Muscle of leg (tissue), 3 donors: ENCODE measurements at regions not wholly inside any gene's neighbourhood (a gene's known extent, or its start where the extent isn't known, plus 50 kb on each side); places are given as distances from the start of the nearest gene placed in this dataset.
A peak's percentile ranks its signal among the peaks of the same experiment; 100 is the strongest.

ENCODE experiments used
- DNase-seq: peaks from one replicate; pipeline ENCODE4 v3.0.0; 2013
- H3K27ac ChIP-seq: one replicate; pipeline ENCODE4 v1.5.1; 2013; ENCODE audit warnings: mild to moderate bottlenecking, low read length, control low read depth
- H3K27me3 ChIP-seq: one replicate; pipeline ENCODE4 v1.6.1; 2013; ENCODE audit warnings: low read length; ENCODE audit not compliant: control insufficient read depth, insufficient read depth
- H3K36me3 ChIP-seq: one replicate; pipeline ENCODE4 v1.6.1; 2013; ENCODE audit warnings: low read length; ENCODE audit not compliant: control insufficient read depth, insufficient read depth
- H3K4me1 ChIP-seq: one replicate; pipeline ENCODE4 v1.6.1; 2013; ENCODE audit warnings: low read length; ENCODE audit not compliant: control insufficient read depth, insufficient read depth
- H3K4me3 ChIP-seq: one replicate; pipeline ENCODE4 v1.5.1; 2013; ENCODE audit warnings: low read length, control low read depth
- H3K9me3 ChIP-seq: replicated peaks from 2 replicates; pipeline ENCODE4 v1.6.1; 2013; ENCODE audit warnings: low read depth, low read length; ENCODE audit not compliant: control insufficient read depth
- WGBS: methylation state at CpG from one replicate; pipeline ENCODE4 v1.1.5; 2013; ENCODE audit warnings: missing lambda C conversion rate; ENCODE audit not compliant: insufficient coverage; 5-methylcytosine and 5-hydroxymethylcytosine counted together

- 81% methylated on average over 7 of the region's 7 CpGs for WGBS
- Histone ChIP-seq H3K27me3 (no peaks in the 10 kb centered on the region), H3K36me3 (no peaks in the 10 kb centered on the region), H3K9me3 (no peaks in the 10 kb centered on the region), H3K4me1 (no peaks in the 10 kb centered on the region), H3K27ac (no peak overlapping the region), H3K4me3 (no peak overlapping the region)
- DNase-seq: no peak
These were observed 221.2 kb upstream of the ANKH start for GRCh38 chr5:15092801-15093200.

DNA sequence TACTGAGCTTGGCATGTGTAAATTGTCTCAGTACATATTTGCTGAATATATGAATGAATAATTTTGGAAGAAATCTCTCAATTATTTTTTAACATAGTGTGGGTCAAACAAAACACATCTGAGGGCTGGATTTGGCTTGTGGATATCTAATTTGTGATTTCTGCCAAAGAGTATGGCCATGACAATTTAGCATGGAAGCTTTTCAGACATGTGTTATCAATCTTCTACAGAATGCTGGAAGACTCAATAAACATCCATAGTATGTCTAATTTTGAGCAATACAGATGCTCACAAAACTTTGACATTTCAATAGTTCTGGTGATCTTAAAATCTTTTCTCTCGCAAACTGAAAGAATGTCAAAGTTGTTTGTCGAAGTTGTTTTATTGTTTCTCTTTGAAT, 214.1 kb upstream of the ANKH start:
- H3K4me1 ChIP-seq: no peaks in the 10 kb centered on the region
- H3K36me3 ChIP-seq: no peaks in the 10 kb centered on the region
- H3K9me3 ChIP-seq: peaks cover 4% of the 10 kb centered on the region
- no peak overlapping the region for H3K4me3 ChIP-seq
- no peaks in the 10 kb centered on the region for H3K27me3 ChIP-seq
- no CpG with 5 or more reads among the region's 2 CpGs for WGBS
- peak; percentile 60 for DNase-seq
- no peak overlapping the region for H3K27ac ChIP-seq

DNA sequence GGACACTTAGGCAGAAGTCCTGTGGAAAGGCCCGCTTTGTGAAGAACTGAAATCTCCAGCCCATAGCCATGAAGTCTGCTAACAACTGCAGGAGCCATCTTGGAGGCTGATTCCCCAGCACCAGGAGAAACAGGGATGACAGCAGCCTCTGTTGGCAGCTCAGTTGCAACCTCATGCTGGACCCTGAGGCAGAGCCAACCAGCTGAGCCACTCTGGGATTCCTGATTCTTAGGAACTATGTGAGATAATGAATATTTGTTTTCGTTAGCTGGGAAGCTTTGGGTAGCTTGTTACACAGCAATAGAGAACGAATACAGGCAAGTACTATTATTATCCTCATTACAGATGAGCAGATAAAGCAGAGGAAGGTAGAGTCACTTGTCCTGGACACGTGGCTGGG, 210.5 kb upstream of the ANKH start:
- no peak overlapping the region for H3K4me3 ChIP-seq
- H3K4me1 ChIP-seq: no peaks in the 10 kb centered on the region
- DNase-seq: no peak
- H3K9me3 ChIP-seq: peaks cover 4% of the 10 kb centered on the region
- no peak overlapping the region for H3K27ac ChIP-seq
- WGBS: 70% methylated on average over 2 of the region's 4 CpGs
- no peaks in the 10 kb centered on the region for H3K36me3 ChIP-seq
- H3K27me3 ChIP-seq: no peaks in the 10 kb centered on the region

DNA sequence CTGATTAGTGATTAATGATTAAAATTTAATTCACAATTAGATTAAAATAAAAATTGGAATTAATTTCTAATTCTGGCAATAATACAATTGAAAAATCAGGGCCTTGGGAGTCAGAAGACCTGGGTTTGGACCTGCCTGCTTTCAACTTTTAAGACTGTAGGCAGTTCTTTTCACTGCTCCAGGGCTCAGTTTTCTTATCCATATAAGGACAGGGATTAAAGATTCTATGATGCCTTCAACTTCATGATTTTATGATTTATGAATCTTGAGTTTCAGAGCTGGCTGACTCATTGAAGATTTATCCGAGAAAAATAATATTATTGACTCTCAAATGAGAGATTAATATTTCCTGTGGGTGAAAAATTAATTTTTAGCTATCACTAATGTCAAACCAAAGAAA, 208.6 kb upstream of the ANKH start:
- H3K27ac ChIP-seq: no peak overlapping the region
- peak; percentile 12 for DNase-seq
- H3K36me3 ChIP-seq: no peaks in the 10 kb centered on the region
- WGBS: no CpG with 5 or more reads among the region's 1 CpG
- no peaks in the 10 kb centered on the region for H3K4me1 ChIP-seq
- H3K27me3 ChIP-seq: no peaks in the 10 kb centered on the region
- H3K9me3 ChIP-seq: peaks cover 4% of the 10 kb centered on the region
- no peak overlapping the region for H3K4me3 ChIP-seq

DNA sequence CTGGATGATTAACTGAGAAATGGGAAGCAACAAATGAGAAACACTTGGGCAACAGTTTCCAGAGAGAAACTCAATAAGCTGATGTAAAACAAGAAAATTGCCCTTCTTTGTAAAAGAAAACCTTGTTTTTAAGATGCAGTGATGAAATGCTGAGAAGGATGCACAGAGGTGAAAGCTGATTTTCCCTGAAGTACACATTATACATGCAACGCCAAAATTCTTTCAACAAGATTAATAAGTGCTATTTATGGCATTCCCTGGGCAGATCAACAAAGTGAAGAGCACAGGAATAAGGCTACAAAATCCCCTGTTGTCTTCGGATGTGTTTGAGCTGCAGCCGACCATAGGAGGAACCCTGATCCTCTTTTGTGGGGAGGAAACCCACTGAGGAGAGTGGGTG, 208.0 kb upstream of the ANKH start:
- DNase-seq: peak; percentile 54
- peaks cover 4% of the 10 kb centered on the region for H3K9me3 ChIP-seq
- H3K27me3 ChIP-seq: no peaks in the 10 kb centered on the region
- H3K27ac ChIP-seq: no peak overlapping the region
- H3K4me1 ChIP-seq: no peaks in the 10 kb centered on the region
- no peaks in the 10 kb centered on the region for H3K36me3 ChIP-seq
- WGBS: no CpG with 5 or more reads among the region's 3 CpGs
- no peak overlapping the region for H3K4me3 ChIP-seq

- no peaks in the 10 kb centered on the region for H3K27me3 ChIP-seq
- no peaks in the 10 kb centered on the region for H3K4me1 ChIP-seq
- no peaks in the 10 kb centered on the region for H3K36me3 ChIP-seq
- no peaks in the 10 kb centered on the region for H3K9me3 ChIP-seq
- DNase-seq: no peak
- no peak overlapping the region for H3K27ac ChIP-seq
- no peak overlapping the region for H3K4me3 ChIP-seq
These were observed 203.1 kb upstream of the ANKH start for GRCh38 chr5:15074651-15075050.

- Histone ChIP-seq H3K4me3 (no peak overlapping the region), H3K36me3 (no peaks in the 10 kb centered on the region), H3K27ac (no peak overlapping the region), H3K4me1 (no peaks in the 10 kb centered on the region), H3K27me3 (no peaks in the 10 kb centered on the region), H3K9me3 (no peaks in the 10 kb centered on the region)
- DNase-seq: no peak
- 100% methylated on average over 1 of the region's 3 CpGs for WGBS
These were observed 201.9 kb upstream of the ANKH start for GRCh38 chr5:15073453-15073852.

DNA sequence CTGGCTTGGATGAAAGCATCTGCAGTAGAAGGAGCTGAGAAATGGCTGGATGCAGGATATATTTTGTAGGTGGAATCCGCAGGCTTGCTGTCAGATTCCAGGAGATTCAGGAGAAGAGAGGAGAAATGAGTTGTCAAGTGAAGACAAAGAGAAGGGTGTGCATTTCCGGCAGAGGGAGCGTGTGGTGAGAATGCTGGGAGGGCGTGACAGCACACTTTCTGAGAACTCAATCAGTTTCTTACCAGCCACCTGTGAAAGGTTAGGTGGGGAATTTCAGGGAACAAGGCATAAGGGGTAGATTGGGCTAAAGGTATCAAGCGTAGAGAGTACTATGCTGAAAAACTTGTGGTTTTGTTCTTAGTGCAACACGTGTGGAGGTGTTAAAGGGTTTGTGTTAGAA, 199.3 kb upstream of the ANKH start:
- Histone ChIP-seq H3K36me3 (no peaks in the 10 kb centered on the region), H3K9me3 (no peaks in the 10 kb centered on the region), H3K4me3 (no peak overlapping the region), H3K4me1 (no peaks in the 10 kb centered on the region), H3K27me3 (no peaks in the 10 kb centered on the region), H3K27ac (no peak overlapping the region)
- DNase-seq: no peak
- 86% methylated on average over 3 of the region's 6 CpGs for WGBS

GRCh38 chr5:15069407-15069905, 197.9 kb upstream of the ANKH start:
- WGBS: no CpG with 5 or more reads among the region's 1 CpG
- no peaks in the 10 kb centered on the region for H3K27me3 ChIP-seq
- no peaks in the 10 kb centered on the region for H3K4me1 ChIP-seq
- DNase-seq: no peak
- H3K27ac ChIP-seq: no peak overlapping the region
- H3K4me3 ChIP-seq: no peak overlapping the region
- no peaks in the 10 kb centered on the region for H3K9me3 ChIP-seq
- no peaks in the 10 kb centered on the region for H3K36me3 ChIP-seq

DNA sequence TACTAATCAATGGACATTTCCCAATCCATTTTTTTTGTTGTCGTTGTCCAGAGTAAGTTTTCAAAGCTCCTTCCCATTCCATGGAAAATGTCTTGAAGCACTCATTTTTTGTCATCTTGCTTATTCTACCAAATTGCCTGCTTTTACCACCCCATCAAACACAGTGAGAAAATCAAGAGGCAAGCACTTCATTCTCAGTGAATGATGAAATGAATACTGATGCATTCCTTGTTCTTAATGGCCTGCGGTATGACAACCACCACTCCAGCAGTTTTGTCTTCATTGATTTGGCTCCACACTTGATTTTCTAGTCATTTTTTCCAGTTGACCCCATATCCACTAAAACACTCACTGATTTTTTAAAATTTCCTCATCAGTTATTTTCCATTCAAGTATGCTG, 193.5 kb upstream of the ANKH start:
- H3K4me3 ChIP-seq: no peak overlapping the region
- no peaks in the 10 kb centered on the region for H3K27me3 ChIP-seq
- no peak for DNase-seq
- H3K36me3 ChIP-seq: no peaks in the 10 kb centered on the region
- no peak overlapping the region for H3K27ac ChIP-seq
- no peaks in the 10 kb centered on the region for H3K4me1 ChIP-seq
- H3K9me3 ChIP-seq: no peaks in the 10 kb centered on the region
- 100% methylated on average over 1 of the region's 2 CpGs for WGBS

DNA sequence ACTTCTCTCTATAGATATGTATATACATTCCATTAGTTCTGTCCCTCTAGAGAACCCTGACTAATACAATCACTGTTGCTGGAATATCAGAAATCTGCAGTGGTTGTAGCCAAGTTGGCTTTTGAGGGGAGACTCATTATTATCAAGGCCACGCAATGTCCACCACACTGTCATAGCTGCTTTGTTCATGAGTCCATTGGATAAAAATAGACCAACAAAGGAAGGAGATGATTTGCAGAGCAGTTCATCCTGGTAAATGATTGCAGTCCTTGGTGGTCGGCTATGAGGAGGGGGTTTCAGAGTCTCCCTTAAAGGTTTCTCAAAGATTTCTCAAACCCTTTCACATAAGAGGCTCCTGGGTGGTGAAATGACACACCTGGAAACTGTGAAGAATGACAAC, 192.8 kb upstream of the ANKH start:
- WGBS: 83% methylated on average over 1 of the region's 2 CpGs
- Histone ChIP-seq H3K36me3 (no peaks in the 10 kb centered on the region), H3K27ac (no peak overlapping the region), H3K4me3 (no peak overlapping the region), H3K9me3 (no peaks in the 10 kb centered on the region), H3K27me3 (no peaks in the 10 kb centered on the region), H3K4me1 (no peaks in the 10 kb centered on the region)
- no peak for DNase-seq
